GM20000 (cell line): ENCODE measurements at regions not wholly inside any gene's neighbourhood (a gene's known extent, or its start where the extent isn't known, plus 50 kb on each side); places are given as distances from the start of the nearest gene placed in this dataset.

Source experiments
- DNase-seq: peaks from one replicate; pipeline ENCODE4 v3.0.0; 2012; ENCODE audit warnings: low spot score
- CTCF ChIP-seq: IDR thresholded peaks from 2 replicates; pipeline ENCODE4 v1.5.1; 2012; ENCODE audit warnings: mild to moderate bottlenecking, control low read depth; ENCODE audit errors: extremely low read depth, missing control alignments

- no peak for DNase-seq
- no peak for TF ChIP-seq CTCF
Measured at GRCh38 chr6:94511502-94512088, 1065.7 kb upstream of the MANEA start.

GRCh38 chr6:94510877-94511276, 1066.5 kb upstream of the MANEA start:
- DNase-seq = no peak
- no peak for TF ChIP-seq CTCF

GRCh38 chr6:94501516-94501915, 1075.8 kb upstream of the MANEA start:
- DNase-seq = no peak
- no peak for TF ChIP-seq CTCF

GRCh38 chr6:94498099-94498498, 1078.7 kb upstream of the EPHA7 start:
- no peak for TF ChIP-seq CTCF
- no peak for DNase-seq

- DNase-seq = no peak
- TF ChIP-seq CTCF = no peak
Measured at GRCh38 chr6:94494500-94494899, 1075.1 kb upstream of the EPHA7 start.

- DNase-seq = no peak
Measured at GRCh38 chr6:94487371-94487770, 1068.0 kb upstream of the EPHA7 start.

More at GRCh38 chr6:94487371-94487770, 1068.0 kb upstream of the EPHA7 start:
- no peak for TF ChIP-seq CTCF
